Caco-2 (cell line): ENCODE measurements at regions not wholly inside any gene's neighbourhood (a gene's known extent, or its start where the extent isn't known, plus 50 kb on each side); places are given as distances from the start of the nearest gene placed in this dataset.

Source experiments
- BruUV-seq: library from RNA; stranded (reverse); fragments of 400-500 nt; replicated peaks from 2 replicates; lab custom pipeline; 2021; lab: Mats Ljungman, UMichigan
- CTCF ChIA-PET: fragments of 300-600 bp; sonication (Branson Sonifier 250); formaldehyde crosslinking; loops from one replicate; lab custom pipeline; 2022; ENCODE audit warnings: antibody characterized with exemption; lab: Charles Lee
- POLR2A ChIA-PET: fragments of 300-600 bp; sonication (Branson Sonifier 250); formaldehyde crosslinking; loops from one replicate; lab custom pipeline; 2022; ENCODE audit warnings: antibody characterized with exemption; lab: Charles Lee
- DNase-seq, 2 experiments: peaks; one replicate each; pipeline versions ENCODE4 v3.0.0 to v3.0.0-alpha.2; 2020 to 2022
- H3K27me3 ChIP-seq: replicated peaks from 2 replicates; pipeline ENCODE4 v1.6.0; 2011; ENCODE audit warnings: low read length; ENCODE audit not compliant: control insufficient read depth, insufficient read depth
- H3K36me3 ChIP-seq: 2 replicates; pipeline ENCODE4 v1.5.1; 2011; ENCODE audit warnings: low read length; ENCODE audit not compliant: control insufficient read depth, insufficient read depth
- H3K4me1 ChIP-seq: fragments of 250-450 bp; sonication (Bioruptor Pico); 2 replicates; pipeline ENCODE4 v1.5.1; 2020; ENCODE audit warnings: mild to moderate bottlenecking
- H3K4me3 ChIP-seq: 2 replicates; pipeline ENCODE4 v1.5.1; 2011; ENCODE audit warnings: low read depth, mild to moderate bottlenecking, control low read depth, low read length
- H3K9me3 ChIP-seq: fragments of 250-450 bp; sonication (Bioruptor Pico); 2 replicates; pipeline ENCODE4 v1.5.1; 2020; ENCODE audit warnings: mild to moderate bottlenecking, moderate library complexity
- H3K27ac Mint-ChIP-seq: one replicate; pipeline ENCODE4 v1.8.0; 2022; ENCODE audit warnings: mixed read lengths; ENCODE audit not compliant: unreplicated experiment
- H3K27me3 Mint-ChIP-seq: one replicate; pipeline ENCODE4 v1.8.0; 2022; ENCODE audit warnings: mixed read lengths; ENCODE audit not compliant: insufficient read depth, unreplicated experiment
- H3K36me3 Mint-ChIP-seq: one replicate; pipeline ENCODE4 v1.8.0; 2022; ENCODE audit warnings: mild to moderate bottlenecking, mixed read lengths; ENCODE audit not compliant: insufficient read depth, unreplicated experiment
- H3K4me1 Mint-ChIP-seq: one replicate; pipeline ENCODE4 v1.8.0; 2022; ENCODE audit warnings: low read depth, mixed read lengths; ENCODE audit not compliant: unreplicated experiment
- H3K4me3 Mint-ChIP-seq: one replicate; pipeline ENCODE4 v1.8.0; 2022; ENCODE audit warnings: mild to moderate bottlenecking, moderate library complexity, mixed read lengths; ENCODE audit not compliant: unreplicated experiment
- H3K9me3 Mint-ChIP-seq: one replicate; pipeline ENCODE4 v1.8.0; 2022; ENCODE audit warnings: mixed read lengths; ENCODE audit not compliant: unreplicated experiment
- CTCF ChIP-seq, 2 experiments: fragments of 200-600 bp in 1 of 2; IDR thresholded peaks; 1 replicate in 1 of 2; 2 replicates in 1 of 2; pipeline versions ENCODE4 v1.5.1 to v1.8.0; 2011 to 2022; ENCODE audit warnings: antibody characterized with exemption in 1 of 2, control low read depth in 1 of 2, inconsistent platforms in 1 of 2, low read depth in 1 of 2, low read length in 1 of 2, mild to moderate bottlenecking in 1 of 2, moderate library complexity in 1 of 2; ENCODE audit not compliant: insufficient read depth in 1 of 2, severe bottlenecking in 1 of 2, unreplicated experiment in 1 of 2
- intact Hi-C: fragments of 100-400 bp; cut with micrococcal nuclease; formaldehyde crosslinking; loops from one replicate; pipeline ENCODE4 v1.10.0; 2022; ENCODE audit not compliant: unreplicated experiment

DNA sequence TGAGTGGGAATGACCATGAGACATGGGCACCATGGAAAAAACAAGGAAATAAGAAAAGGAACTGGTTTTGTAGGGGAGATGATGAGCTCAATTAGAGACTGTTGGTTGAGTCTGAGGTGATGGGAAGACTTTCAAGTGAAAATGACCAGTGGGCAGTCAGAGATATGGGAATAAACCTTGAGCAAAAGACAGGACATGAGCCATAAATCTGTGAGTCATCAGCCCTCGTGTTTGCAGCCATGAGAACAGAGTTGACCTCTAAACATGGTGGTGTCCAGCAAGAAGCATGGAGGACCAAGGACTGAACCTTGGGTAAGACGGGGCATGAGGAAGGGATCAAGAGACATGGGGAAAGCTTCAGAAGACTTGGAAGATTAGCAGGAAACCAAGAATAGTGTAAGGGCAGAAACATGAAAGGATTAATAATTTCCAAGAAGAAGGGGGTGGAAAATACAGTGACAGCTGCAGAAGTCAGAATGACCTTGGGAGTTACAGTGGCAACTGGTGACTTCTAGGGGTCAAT is 280.6 kb upstream of the PRDM1 start:
- H3K36me3 ChIP-seq, result no peaks in the 10 kb centered on the region
- no peak for DNase-seq

GRCh38 chr6:105804424-105804823 is 281.7 kb upstream of the PRDM1 start:
- Mint-ChIP-seq H3K27ac (no peak overlapping the region), H3K4me3 (no peak overlapping the region), H3K27me3 (no peaks in the 10 kb centered on the region), H3K36me3 (no peaks in the 10 kb centered on the region), H3K4me1 (no peaks in the 10 kb centered on the region), H3K9me3 (peaks cover 10% of the 10 kb centered on the region)
- no peak for DNase-seq
- no TSS peak for BruUV-seq
- H3K27me3 ChIP-seq, result no peaks in the 10 kb centered on the region
- TF ChIP-seq CTCF (IDR thresholded peaks at IDR 0.05; ENCODE audit: insufficient read depth in 1 of 2, low read depth in 1 of 2, low read length in 1 of 2, severe bottlenecking in 1 of 2, unreplicated experiment in 1 of 2), result no peak
- H3K4me3 ChIP-seq, result no peak overlapping the region
- no peaks in the 10 kb centered on the region for H3K4me1 ChIP-seq
- H3K9me3 ChIP-seq, result no peaks in the 10 kb centered on the region
- no peaks in the 10 kb centered on the region for H3K36me3 ChIP-seq
- intact Hi-C loops, result no loop called here
- CTCF ChIA-PET, result no interaction called here
- POLR2A ChIA-PET, result no interaction called here

More for the DNA sequence above, 280.6 kb upstream of the PRDM1 start:
- H3K36me3 Mint-ChIP-seq, result no peaks in the 10 kb centered on the region
- H3K27ac Mint-ChIP-seq, result no peak overlapping the region
- CTCF ChIA-PET, result no interaction called here
- Histone ChIP-seq H3K4me1 (peaks cover 6% of the 10 kb centered on the region; the same call in 1 of the 2 replicates), H3K27me3 (no peaks in the 10 kb centered on the region), H3K4me3 (no peak overlapping the region), H3K9me3 (no peaks in the 10 kb centered on the region)
- H3K9me3 Mint-ChIP-seq, result peaks cover 10% of the 10 kb centered on the region
- intact Hi-C loops, result no loop called here
- no peak overlapping the region for H3K4me3 Mint-ChIP-seq
- POLR2A ChIA-PET, result no interaction called here
- no peak for TF ChIP-seq CTCF (IDR thresholded peaks at IDR 0.05; ENCODE audit: insufficient read depth in 1 of 2, low read depth in 1 of 2, low read length in 1 of 2, severe bottlenecking in 1 of 2, unreplicated experiment in 1 of 2)
- H3K4me1 Mint-ChIP-seq, result peaks cover 3% of the 10 kb centered on the region
- no TSS peak for BruUV-seq
- no peaks in the 10 kb centered on the region for H3K27me3 Mint-ChIP-seq

GRCh38 chr6:105804000-105804399 is 282.1 kb upstream of the PRDM1 start:
- no peaks in the 10 kb centered on the region for H3K27me3 ChIP-seq
- DNase-seq, result no peak
- no peaks in the 10 kb centered on the region for H3K9me3 ChIP-seq
- no peaks in the 10 kb centered on the region for H3K4me1 ChIP-seq
- no peak overlapping the region for H3K4me3 ChIP-seq
- Mint-ChIP-seq H3K4me1 (no peaks in the 10 kb centered on the region), H3K4me3 (no peak overlapping the region), H3K27me3 (no peaks in the 10 kb centered on the region), H3K27ac (no peak overlapping the region), H3K36me3 (no peaks in the 10 kb centered on the region), H3K9me3 (peaks cover 10% of the 10 kb centered on the region)
- ChIA-PET POLR2A (no interaction called here), CTCF (no interaction called here)
- no peak for TF ChIP-seq CTCF (IDR thresholded peaks at IDR 0.05; ENCODE audit: insufficient read depth in 1 of 2, low read depth in 1 of 2, low read length in 1 of 2, severe bottlenecking in 1 of 2, unreplicated experiment in 1 of 2)
- intact Hi-C loops, result no loop called here
- no TSS peak for BruUV-seq
- H3K36me3 ChIP-seq, result no peaks in the 10 kb centered on the region
